SK-MEL-5 (cell line): ENCODE measurements at regions not wholly inside any gene's neighbourhood (a gene's known extent, or its start where the extent isn't known, plus 50 kb on each side); places are given as distances from the start of the nearest gene placed in this dataset.
"Not testable (repeated sequence)": the region's sequence is repeated elsewhere in the genome, so short reads cannot be mapped to it uniquely, and the experiment has no call there.

ENCODE experiments used
- DNase-seq: peaks from one replicate; pipeline ENCODE4 v3.0.0-alpha.2; 2016; ENCODE audit warnings: low read depth, low spot score
- in situ Hi-C: cut with HindIII; loops from 2 replicates; pipeline ENCODE4 v1.10.0; 2016; ENCODE audit warnings: low sequenced_read_pairs, high pct_unique_total_duplicates, low pct_unique_long_range_greater_than_20kb

GRCh38 chr2:180555391-180555965 lies 424.9 kb upstream of the UBE2E3 start:
- in situ Hi-C loops = no loop called here
- DNase-seq = no peak

DNA sequence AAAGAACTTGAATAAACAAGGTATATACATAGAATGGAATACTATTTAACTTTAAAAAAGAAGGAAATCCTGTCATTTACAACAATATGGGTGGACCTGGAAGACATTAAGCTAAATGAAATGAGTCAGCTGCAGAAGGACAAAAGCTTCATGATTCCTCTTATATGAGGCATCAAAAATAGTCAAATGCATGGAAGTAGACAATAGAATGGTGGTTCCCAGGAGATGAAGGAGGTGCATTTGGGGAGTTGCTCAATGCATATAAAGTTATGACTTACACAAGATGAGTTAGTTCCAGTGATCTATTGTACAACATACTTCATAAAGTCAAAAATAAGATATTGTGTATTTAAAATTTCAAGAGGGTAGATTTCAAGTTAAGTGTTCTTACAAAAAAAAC lies 426.1 kb upstream of the UBE2E3 start:
- DNase-seq = no peak
- in situ Hi-C loops = no loop called here

DNA sequence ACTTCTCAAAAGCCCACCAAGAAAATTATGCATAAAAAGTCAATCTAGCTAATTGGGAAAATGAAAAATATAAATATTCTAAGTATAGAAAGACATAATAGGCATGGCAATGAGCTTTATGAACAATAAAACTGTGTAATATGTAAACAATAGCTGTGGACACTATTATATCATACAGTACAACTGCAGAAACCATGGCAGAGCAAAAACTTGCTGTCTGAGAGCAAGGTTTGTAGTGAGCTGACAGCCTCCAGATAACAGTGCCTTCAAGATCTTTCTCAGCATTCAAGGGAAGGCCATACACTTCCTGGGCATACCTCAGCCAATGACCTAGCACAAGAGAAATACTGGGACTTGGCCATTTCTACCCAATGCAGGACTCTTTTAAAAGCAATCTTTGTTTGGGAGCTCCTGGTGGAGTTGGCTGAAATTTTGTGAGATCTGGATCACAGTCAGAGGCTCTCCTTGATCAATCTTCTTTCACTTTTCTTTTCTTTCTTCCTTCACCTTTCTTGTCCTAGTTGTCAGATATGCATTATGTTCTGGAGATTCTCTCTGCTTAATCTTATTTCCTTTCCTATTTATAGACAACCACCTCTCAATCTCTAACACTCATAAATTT lies 427.2 kb upstream of the UBE2E3 start:
- in situ Hi-C loops = no loop called here
- peak; percentile 9 for DNase-seq

GRCh38 chr2:180542511-180542910 lies 437.9 kb upstream of the UBE2E3 start:
- in situ Hi-C loops = no loop called here
- no peak for DNase-seq

DNA sequence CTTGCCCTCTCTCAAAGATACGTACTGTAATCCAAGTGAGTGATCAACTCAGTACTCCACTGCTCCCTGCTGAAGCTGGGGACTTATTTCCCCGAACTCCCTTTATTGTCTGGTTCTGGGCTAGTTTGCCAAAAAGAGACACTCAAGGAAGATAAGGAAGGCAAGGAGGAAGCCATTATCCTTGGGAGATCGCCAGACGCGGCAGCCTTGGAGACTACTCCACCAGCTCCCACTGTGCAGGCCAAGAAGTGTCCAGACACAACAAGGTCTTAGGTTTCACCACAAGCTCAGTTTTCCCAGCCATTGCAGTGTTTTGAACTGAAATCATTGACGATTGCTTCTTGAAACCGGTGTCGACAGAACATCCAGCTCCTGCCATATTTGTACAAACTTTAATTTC lies 439.6 kb upstream of the UBE2E3 start:
- in situ Hi-C loops = no loop called here
- no peak for DNase-seq

- in situ Hi-C loops = no loop called here
Observed at GRCh38 chr2:180539541-180539940, 440.9 kb upstream of the UBE2E3 start.

DNA sequence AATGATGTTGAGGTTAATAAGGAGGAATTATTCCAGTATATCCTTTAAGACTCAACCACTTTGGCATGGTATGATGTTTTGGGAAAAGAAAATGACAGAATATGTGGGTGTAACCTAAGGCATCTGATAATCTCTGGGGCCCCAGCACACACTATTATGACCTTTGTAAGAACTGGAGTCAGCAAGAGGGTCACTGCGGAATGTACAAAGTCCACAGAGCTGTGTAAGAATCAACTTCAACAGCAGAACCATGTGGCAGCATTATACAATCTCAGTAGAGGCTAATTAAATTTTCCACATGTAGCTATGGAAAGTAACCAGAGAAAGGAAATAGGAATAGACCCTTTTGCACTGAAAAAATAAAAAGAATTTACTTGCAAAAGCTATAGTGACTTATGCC lies 445.1 kb upstream of the UBE2E3 start:
- no peak for DNase-seq
- in situ Hi-C loops = no loop called here

More at GRCh38 chr2:180539541-180539940, 440.9 kb upstream of the UBE2E3 start:
- DNase-seq = no peak

DNA sequence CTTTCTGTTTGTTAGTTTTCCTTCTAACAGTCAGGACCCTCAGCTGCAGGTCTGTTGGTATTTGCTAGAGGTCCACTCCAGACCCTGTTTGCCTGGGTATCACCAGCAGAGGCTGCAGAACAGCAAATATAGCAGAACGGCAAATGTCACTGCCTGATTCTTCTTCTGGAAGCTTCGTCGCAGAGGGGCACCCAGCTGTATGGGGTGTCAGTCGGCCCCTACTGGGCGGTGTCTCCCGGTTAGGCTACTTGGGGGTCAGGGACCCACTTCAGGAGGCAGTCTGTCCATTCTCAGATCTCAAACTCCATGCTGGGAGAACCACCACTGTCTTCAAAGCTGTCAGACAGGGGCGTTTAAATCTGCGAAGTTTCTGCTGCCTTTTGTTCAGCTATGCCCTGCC lies 448.6 kb upstream of the UBE2E3 start:
- DNase-seq, in situ Hi-C loops: not testable (repeated sequence)

- in situ Hi-C loops = no loop called here
- DNase-seq = no peak
Observed at GRCh38 chr2:180524499-180524898, 455.9 kb upstream of the UBE2E3 start.

- no peak for DNase-seq
- in situ Hi-C loops = no loop called here
Observed at GRCh38 chr2:180523621-180524340, 456.6 kb upstream of the UBE2E3 start.

DNA sequence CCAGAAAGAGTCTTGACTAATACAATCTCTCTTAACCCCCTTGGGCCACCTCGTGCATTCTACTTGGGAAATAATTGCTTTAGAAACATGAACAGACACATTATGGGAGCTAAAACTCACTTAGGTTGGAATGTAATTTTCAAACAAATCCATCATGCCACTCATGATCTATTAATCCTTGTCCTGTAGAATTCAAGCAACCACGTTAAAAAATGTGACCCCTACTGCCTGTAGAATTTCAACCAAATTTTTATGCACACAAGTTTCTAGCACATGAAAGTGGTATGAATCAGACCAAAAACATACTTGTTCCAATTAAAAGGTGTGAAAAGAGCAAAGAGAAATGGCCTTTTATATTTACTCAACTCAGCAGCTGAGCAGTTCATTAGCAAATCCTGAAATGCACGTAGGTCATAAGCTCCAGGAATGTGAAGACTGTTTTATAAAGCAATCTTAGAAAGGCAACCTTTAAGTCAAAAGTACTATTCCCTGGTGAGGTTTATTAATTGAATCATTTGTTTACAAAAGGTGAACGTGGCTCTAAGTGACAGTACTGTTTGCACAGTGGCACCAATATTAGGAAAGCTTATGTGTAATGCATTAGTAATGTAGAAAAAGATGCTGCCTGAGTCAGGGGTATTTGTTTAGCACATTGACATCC lies 459.4 kb upstream of the UBE2E3 start:
- in situ Hi-C loops = no loop called here
- no peak for DNase-seq

GRCh38 chr2:180520206-180520605 lies 460.2 kb upstream of the UBE2E3 start:
- in situ Hi-C loops = no loop called here

DNA sequence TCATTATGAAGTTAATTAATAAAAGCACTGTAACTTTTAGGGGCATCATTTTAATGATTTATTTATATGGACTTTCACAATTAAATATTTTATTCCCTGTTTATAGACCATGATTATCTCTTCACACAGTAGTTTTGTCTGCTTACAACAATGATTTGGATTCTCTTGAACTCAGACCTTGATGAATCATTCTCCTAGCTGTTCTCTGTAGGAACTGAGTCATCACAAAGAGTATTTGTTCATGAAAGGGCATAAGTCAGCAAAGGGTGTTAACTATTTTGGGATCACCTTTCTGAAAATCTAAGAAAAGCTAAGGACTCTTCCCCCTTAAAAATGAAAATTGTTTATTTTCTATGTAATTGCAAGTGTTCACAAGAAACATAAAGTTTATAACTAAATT lies 461.1 kb upstream of the UBE2E3 start:
- in situ Hi-C loops = no loop called here
- peak; percentile 33 for DNase-seq

More at GRCh38 chr2:180520206-180520605, 460.2 kb upstream of the UBE2E3 start:
- DNase-seq = peak; percentile 23

- DNase-seq = no peak
- in situ Hi-C loops = no loop called here
Observed at GRCh38 chr2:180516232-180516631, 464.2 kb upstream of the UBE2E3 start.

DNA sequence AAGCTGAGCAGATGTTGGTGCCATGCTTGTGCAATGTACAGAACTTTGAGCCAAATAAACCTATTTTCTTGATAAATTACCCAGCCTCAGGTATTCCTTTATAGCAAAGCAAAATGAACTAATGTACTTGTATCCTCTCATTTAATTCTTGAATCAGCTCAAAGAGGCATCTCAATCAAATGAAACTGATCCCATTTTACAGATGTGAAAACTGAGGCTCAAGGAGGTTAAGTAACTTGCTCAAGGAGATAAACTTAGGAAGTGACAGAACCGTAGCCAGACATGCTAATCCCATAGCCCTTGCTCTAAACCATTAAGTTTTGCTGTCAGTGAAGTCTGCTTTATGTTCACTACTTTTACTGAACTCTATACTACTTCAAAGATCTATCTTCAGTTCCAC lies 467.0 kb upstream of the UBE2E3 start:
- in situ Hi-C loops = no loop called here
- DNase-seq = no peak

- in situ Hi-C loops = no loop called here
- no peak for DNase-seq
Observed at GRCh38 chr2:180508458-180508857, 471.9 kb upstream of the UBE2E3 start.

- no peak for DNase-seq
- in situ Hi-C loops = no loop called here
Observed at GRCh38 chr2:180507028-180507427, 473.4 kb upstream of the UBE2E3 start.

DNA sequence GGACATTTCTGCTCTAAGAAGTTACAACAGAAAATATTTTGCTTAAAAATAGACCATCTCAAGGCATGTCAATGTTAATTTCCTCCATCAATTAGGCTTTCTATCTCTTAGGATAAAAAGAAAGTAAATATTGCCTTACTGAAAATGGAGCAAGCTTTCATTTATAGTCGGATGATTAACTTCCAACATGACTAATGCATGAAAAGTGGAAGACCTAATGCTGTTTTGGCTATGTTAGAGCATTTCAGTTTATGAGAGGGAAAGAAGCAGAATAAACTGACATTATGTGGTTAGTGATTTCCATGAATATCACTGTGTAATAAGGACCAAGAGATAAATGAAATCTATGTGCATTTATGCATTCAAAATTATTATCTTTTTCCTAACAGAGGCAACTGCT lies 475.2 kb upstream of the UBE2E3 start:
- no peak for DNase-seq
- in situ Hi-C loops = no loop called here
